Right lobe of liver (tissue), 4 donors: ENCODE measurements at regions not wholly inside any gene's neighbourhood (a gene's known extent, or its start where the extent isn't known, plus 50 kb on each side); places are given as distances from the start of the nearest gene placed in this dataset.

Experiments used
- POLR2A ChIP-seq: fragments of 450-650 bp; IDR thresholded peaks from one replicate; pipeline ENCODE4 v1.6.1; 2017; ENCODE audit warnings: antibody characterized with exemption, mild to moderate bottlenecking
- TF ChIP-seq, protein P1 (sequence below), 4 donors: fragments of 200-600 bp in 3 of 4; fragments of 450-650 bp in 1 of 4; IDR thresholded peaks; one replicate each; pipeline versions ENCODE4 v1.5.1 to v1.8.0; 2016 to 2022; ENCODE audit warnings: antibody characterized with exemption in 4 of 4, mild to moderate bottlenecking in 2 of 4
- donor health status: DM: no; HTN: no; CAD: no.
- donor health status: DM: no; HTN: no; CAD: no.
- donor health status: DM: no; HTN: yes; CAD: no.

DNA sequence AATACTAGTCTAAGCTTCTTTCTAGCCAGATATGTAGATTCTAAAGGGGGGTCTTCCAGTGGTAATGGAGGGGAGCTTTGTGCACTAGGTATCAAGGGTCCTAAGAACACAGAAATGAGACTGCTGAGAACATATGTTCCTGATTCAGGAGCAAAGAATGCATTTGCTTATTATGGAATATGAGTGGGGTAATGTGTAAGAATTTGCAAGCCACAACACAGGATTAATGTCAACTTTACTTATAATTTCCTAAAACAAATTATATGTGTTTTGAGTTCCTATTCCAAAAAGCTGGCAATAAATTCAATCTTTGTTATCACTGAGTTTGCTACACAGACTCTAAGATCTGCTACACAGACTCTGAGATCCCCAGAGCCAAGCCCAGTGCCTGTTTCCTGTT lies 357.0 kb upstream of the PTBP2 start:
- TF ChIP-seq, protein P1, sequence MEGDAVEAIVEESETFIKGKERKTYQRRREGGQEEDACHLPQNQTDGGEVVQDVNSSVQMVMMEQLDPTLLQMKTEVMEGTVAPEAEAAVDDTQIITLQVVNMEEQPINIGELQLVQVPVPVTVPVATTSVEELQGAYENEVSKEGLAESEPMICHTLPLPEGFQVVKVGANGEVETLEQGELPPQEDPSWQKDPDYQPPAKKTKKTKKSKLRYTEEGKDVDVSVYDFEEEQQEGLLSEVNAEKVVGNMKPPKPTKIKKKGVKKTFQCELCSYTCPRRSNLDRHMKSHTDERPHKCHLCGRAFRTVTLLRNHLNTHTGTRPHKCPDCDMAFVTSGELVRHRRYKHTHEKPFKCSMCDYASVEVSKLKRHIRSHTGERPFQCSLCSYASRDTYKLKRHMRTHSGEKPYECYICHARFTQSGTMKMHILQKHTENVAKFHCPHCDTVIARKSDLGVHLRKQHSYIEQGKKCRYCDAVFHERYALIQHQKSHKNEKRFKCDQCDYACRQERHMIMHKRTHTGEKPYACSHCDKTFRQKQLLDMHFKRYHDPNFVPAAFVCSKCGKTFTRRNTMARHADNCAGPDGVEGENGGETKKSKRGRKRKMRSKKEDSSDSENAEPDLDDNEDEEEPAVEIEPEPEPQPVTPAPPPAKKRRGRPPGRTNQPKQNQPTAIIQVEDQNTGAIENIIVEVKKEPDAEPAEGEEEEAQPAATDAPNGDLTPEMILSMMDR (IDR thresholded peaks at IDR 0.05): no peak
- no peak for TF ChIP-seq POLR2A
